Bronchial epithelial cell (primary cell): ENCODE measurements at regions not wholly inside any gene's neighbourhood (a gene's known extent, or its start where the extent isn't known, plus 50 kb on each side); places are given as distances from the start of the nearest gene placed in this dataset.

Experiments used
- DNase-seq: peaks from one replicate; pipeline ENCODE4 v3.0.0-alpha.2; 2010; ENCODE audit warnings: low read depth
- FAIRE-seq: peaks from 2 replicates; lab custom pipeline; 2011; peaks lifted over from hg19 to GRCh38; lab: Jason Lieb, UNC
- H3K27me3 ChIP-seq: 2 replicates; pipeline ENCODE4 v1.5.1; 2011; ENCODE audit warnings: low read length; ENCODE audit not compliant: control insufficient read depth, insufficient read depth
- H3K36me3 ChIP-seq: 2 replicates; pipeline ENCODE4 v1.5.1; 2011; ENCODE audit warnings: low read length; ENCODE audit not compliant: control insufficient read depth, insufficient read depth
- H3K4me3 ChIP-seq: 2 replicates; pipeline ENCODE4 v1.5.1; 2011; ENCODE audit warnings: mild to moderate bottlenecking, low read depth, low read length, control low read depth
- TF ChIP-seq, protein P1 (sequence below): IDR thresholded peaks from 2 replicates; pipeline ENCODE4 v1.5.1; 2011; ENCODE audit warnings: mild to moderate bottlenecking, moderate library complexity, low read length, control low read depth, inconsistent platforms; ENCODE audit not compliant: insufficient read depth, severe bottlenecking

GRCh38 chr13:85186356-85187045, 612.7 kb downstream of the SLITRK6 start:
- H3K4me3 ChIP-seq, result no peak overlapping the region
- DNase-seq (no peak), FAIRE-seq (no peak)
- TF ChIP-seq, protein P1, sequence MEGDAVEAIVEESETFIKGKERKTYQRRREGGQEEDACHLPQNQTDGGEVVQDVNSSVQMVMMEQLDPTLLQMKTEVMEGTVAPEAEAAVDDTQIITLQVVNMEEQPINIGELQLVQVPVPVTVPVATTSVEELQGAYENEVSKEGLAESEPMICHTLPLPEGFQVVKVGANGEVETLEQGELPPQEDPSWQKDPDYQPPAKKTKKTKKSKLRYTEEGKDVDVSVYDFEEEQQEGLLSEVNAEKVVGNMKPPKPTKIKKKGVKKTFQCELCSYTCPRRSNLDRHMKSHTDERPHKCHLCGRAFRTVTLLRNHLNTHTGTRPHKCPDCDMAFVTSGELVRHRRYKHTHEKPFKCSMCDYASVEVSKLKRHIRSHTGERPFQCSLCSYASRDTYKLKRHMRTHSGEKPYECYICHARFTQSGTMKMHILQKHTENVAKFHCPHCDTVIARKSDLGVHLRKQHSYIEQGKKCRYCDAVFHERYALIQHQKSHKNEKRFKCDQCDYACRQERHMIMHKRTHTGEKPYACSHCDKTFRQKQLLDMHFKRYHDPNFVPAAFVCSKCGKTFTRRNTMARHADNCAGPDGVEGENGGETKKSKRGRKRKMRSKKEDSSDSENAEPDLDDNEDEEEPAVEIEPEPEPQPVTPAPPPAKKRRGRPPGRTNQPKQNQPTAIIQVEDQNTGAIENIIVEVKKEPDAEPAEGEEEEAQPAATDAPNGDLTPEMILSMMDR, result no peak
- no peaks in the 10 kb centered on the region for H3K36me3 ChIP-seq
- no peaks in the 10 kb centered on the region for H3K27me3 ChIP-seq

- DNase-seq, result no peak
- no peak overlapping the region for H3K4me3 ChIP-seq
These were observed 624.9 kb downstream of the SLITRK6 start for GRCh38 chr13:85174291-85174690.

DNA sequence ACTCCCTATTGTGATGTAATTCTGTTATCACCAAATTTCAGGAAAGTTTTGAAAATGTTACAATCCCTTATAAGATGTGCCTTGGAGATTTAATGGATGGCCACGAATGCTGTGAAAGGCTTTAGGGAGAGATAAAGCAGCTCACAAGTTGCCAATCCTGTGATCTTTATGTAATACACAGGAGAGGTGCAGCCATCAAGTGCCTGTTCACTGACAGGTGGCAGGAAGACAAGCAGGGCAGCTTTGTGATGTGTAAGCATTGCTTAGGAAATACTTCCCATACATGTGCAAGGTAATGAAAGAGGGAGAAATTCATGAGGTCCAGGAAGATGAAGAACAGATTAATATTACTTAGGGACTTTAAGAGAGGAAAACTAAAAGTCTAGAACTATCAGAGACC, 628.8 kb downstream of the SLITRK6 start:
- FAIRE-seq, result no peak

More at GRCh38 chr13:85174291-85174690, 624.9 kb downstream of the SLITRK6 start:
- TF ChIP-seq, protein P1, result no peak
- Histone ChIP-seq H3K27me3 (no peaks in the 10 kb centered on the region), H3K36me3 (no peaks in the 10 kb centered on the region)
- no peak for FAIRE-seq

GRCh38 chr13:85166891-85167290, 632.3 kb downstream of the SLITRK6 start:
- no peaks in the 10 kb centered on the region for H3K36me3 ChIP-seq
- no peak overlapping the region for H3K4me3 ChIP-seq
- H3K27me3 ChIP-seq, result no peaks in the 10 kb centered on the region
- DNase-seq, result no peak
- TF ChIP-seq, protein P1, result no peak
- FAIRE-seq, result no peak

More for the DNA sequence above, 628.8 kb downstream of the SLITRK6 start:
- no peak overlapping the region for H3K4me3 ChIP-seq
- no peaks in the 10 kb centered on the region for H3K27me3 ChIP-seq
- H3K36me3 ChIP-seq, result no peaks in the 10 kb centered on the region
- TF ChIP-seq, protein P1, result no peak
- DNase-seq, result peak; percentile 3

DNA sequence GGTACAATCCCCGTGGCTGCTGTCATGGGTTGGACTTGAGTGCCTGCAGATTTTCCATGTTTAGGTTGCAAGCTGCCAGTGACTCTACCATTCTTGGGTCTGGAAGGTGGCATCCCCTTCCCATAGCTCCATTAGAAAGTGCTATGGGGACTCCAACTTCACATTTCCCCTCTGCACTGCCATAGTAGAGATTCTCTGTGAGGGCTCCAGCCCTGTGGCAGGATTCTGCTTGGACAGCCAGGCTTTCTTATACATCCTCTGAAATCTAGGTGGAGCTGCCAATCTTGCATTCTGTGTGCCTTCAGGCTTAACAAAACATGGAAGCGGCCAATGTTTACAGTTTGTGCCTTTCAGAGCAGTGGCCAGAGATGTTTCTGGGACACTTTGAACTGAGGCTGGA, 636.2 kb downstream of the SLITRK6 start:
- TF ChIP-seq, protein P1, result no peak

GRCh38 chr13:85148009-85148408, 651.2 kb downstream of the SLITRK6 start:
- Histone ChIP-seq H3K27me3 (no peaks in the 10 kb centered on the region), H3K4me3 (no peak overlapping the region), H3K36me3 (no peaks in the 10 kb centered on the region)
- DNase-seq (peak; percentile 1), FAIRE-seq (no peak)
- TF ChIP-seq, protein P1, result no peak

More for the DNA sequence above, 636.2 kb downstream of the SLITRK6 start:
- no peaks in the 10 kb centered on the region for H3K27me3 ChIP-seq
- H3K4me3 ChIP-seq, result no peak overlapping the region
- H3K36me3 ChIP-seq, result no peaks in the 10 kb centered on the region
- DNase-seq, result no peak
- FAIRE-seq, result no peak
